ENCODE measurements at regions not wholly inside any gene's neighbourhood (a gene's known extent, or its start where the extent isn't known, plus 50 kb on each side); places are given as distances from the start of the nearest gene placed in this dataset.

DNA sequence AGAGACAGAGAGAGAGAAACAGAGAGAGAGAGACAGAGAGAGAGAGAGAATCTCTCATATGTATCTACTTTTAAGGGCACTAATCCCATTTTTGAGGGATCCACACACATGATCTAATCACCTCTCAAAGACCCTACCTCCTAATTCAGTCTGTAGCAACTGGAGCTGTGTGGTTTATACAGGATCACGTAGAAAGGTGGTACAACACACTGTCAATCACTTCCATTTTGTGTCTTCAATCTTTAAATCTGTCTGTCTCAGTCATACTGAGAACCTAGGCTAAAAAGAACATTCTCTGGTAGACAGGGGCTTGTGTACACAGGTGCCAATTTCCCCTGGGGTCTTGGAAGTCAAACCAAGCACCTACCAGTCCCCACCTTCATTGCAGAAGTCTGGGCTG is 229.9 kb downstream of the TGFB2 start:
- DNase-seq (ENCODE audit: low read depth in 3 of 3), result no peak

DNA sequence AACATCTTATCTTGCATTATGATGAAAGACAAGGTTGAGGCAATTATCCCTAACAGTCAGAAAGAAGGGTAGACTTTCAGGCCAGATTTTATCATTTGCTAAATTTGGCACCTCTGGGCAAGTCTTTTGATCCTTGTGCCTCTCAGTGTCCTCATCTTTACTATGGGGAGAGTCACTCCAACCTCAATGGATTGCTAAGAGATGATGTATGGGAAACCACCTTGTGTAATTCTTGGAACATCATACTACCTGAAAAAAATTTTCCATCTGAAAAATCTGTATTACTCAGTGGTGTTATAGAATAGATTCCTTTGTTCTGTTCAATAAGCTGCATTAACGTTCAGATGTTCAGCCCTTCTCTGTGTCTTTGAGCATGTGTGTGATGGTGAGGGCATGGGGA is 230.7 kb downstream of the TGFB2 start:
- DNase-seq (ENCODE audit: low read depth in 3 of 3), result no peak

DNA sequence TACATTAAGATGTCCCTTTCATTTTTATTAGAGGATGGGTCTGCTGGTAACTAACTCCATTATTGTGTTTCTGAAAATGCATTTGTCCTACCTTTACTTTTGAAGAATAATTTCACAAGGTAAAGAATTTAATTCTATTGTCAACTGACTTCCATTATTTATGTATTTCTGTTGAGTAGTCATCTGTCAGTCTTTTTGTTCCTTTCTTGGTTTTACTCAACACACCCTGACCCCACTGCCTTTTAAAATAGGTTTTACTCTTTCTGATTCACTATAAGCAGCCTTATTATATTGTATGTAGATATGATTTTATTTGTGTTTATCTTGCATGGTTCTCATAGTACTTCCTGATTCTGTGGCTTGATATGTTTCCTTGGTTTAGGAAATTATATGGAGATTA is 237.5 kb downstream of the TGFB2 start:
- no peak for DNase-seq (ENCODE audit: low read depth in 3 of 3)

DNA sequence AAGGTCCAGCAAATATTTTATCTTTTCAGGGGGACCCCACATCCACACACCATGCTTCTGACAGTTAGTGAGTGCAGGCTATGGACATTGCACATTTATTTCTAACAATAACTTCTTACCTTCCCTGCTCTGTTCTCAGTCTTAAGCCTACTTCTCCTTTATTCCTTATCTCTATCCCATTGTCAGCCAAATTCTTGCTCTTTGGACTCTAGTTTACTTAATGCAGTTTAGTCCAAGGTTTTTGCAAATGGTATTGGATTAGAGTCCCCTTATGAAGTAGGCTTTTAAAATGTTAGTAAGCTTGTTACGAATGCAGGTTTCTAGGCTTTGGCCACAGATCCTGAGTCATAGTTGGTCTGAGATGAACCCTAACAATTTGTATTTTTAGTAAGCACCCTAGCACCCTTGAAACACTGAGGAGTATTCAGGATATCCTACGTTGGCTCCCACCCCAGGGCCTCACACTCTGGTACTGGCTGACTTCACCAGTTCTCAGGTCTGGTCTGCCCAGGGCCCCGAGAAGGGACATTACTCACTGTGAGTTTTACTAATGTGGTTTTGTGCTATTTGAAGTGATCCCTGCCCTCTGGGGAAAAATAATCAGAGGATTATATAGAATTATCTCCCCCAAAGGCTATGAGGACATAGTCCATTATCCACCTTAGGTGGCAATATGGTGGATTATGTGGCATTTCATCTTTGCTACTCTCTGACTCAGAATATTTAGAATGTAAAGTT is 239.5 kb downstream of the TGFB2 start:
- no peak for DNase-seq (ENCODE audit: low read depth in 3 of 3)

DNA sequence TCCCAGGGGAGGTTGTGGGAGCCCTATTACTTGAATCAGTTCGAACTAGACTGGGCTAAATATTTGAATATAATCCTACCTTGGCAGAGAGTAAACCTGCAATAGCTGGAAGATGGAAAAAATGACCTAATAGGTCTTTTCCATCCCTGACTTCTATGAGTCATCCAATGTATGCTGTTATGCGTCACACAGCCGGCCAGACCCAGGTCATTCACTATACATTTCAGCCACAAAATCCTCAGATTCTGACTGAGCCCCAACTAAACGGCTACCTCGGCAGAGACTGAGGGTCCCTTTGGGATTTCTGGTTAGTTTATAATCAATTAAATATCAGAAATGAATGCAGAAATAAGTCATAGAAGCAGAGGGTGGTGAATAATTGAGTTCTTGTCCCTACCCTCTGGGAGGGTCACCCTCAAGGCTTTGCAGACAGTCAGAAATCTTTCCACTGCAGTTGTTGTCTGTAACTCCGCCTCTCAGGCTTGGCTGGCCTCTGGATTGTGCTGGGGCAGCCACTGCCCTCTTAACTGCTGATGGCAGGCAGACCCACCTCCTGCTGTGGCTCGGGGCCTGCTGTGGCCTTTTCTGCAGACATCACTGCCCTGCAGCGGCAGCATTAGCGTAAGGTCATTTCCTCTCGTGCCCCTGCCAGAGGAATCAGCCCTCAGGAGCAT is 240.5 kb downstream of the TGFB2 start:
- DNase-seq (ENCODE audit: low read depth in 3 of 3), result no peak

DNA sequence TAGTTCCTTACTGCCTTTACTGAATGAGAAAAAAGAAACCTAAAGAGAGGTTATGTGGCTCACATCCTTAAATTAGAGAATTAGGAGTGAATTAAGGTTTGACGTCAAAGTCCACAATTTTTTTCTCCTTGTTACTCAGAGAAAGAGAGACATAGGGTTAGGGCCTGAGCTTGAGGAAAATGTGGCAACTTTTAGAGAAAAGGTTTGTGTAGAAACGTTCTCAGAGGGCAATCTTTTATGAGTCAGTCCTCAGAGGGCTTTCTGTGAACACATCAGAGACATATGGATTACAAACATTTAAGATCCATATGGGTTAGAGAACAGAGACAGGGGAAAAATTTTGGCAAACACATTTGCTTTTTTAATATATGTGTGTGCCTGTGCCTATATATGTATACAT is 242.8 kb downstream of the TGFB2 start:
- DNase-seq (ENCODE audit: low read depth in 3 of 3), result no peak

DNA sequence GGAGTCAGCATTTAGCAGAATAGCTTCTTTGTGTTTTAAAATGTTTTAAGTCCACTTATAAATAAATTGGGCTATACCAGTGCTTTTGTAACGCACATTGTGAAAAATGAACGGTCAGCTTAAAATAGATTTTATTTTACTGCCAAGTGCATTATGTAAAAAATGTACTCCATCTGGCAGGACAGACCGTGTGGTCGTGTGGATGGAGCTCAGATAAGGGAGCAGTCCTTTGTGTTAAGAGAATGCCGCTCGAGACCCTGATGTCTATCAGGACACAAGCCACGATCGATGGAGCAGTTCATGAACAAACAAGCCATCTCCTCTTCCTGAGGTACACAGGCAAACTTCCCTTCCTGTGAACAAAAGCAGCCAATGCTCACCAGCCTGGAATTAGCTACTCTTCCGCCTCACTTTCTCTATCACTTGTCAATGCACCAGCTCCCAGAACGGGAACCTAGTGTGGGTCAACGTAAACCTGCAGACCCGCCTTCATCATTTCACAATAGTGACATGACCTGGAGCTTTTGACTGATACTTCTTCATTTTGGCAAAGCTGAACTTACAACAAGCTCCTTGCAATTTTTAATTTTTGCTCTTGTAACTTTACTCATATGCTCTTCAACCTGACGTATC is 243.5 kb downstream of the TGFB2 start:
- no peak for DNase-seq (ENCODE audit: low read depth in 3 of 3)

DNA sequence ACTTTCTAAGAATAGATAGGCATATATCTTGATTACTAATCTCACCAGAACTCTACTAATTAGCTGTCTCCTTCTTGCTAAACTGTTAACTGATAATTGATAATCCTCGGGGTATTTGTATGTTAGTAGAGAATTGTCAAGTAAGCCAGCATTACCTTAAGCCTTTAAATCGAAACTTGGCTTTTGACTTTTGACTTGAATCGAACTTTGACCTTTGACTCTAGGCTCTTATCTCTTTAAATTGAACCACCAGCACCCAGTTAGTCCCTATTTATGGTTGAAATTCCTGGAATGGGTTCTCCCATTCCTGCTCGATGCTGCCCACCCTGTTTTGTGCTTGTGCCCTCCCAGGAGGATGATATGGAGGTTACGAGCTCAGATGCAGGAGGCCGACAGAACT is 244.4 kb downstream of the TGFB2 start:
- no peak for DNase-seq (ENCODE audit: low read depth in 3 of 3)

DNA sequence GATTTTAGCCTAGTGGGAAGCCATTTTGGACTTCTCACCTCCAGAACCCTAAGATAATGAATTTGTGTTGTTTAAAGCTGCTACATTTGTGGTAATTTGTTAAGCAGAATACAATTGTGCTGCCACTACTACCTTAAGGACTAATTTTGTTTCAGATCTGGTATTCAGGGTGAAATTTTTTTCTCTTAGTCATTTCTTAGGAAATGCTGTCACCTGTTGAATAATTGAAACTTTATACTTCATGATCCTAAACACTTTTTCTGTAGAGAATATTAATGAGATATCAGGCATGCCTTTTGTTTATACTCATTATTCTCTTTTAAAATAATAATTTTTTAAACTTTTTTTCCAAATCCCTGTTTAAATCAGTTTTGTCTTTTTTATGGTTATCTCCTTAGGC is 246.8 kb downstream of the TGFB2 start:
- no peak for DNase-seq (ENCODE audit: low read depth in 3 of 3)

DNA sequence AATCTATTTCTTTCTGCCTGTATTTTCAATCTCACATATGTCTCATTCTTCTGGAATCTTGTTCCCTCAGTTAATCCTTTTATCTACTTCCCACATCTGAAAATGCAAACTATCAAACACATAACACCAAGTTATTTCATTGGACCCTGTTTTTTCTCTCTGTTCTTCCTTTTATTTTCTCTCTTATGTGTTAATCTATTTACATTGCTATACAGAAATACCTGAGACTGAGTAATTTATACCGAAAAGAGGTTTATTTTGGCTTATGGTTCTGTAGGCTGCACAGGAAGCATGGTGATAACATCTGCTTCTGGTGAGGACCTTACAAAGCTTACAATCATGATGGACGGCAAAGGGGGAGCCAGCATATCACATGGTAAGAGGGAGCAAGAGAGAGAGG is 247.6 kb downstream of the TGFB2 start:
- DNase-seq (ENCODE audit: low read depth in 3 of 3), result no peak

DNA sequence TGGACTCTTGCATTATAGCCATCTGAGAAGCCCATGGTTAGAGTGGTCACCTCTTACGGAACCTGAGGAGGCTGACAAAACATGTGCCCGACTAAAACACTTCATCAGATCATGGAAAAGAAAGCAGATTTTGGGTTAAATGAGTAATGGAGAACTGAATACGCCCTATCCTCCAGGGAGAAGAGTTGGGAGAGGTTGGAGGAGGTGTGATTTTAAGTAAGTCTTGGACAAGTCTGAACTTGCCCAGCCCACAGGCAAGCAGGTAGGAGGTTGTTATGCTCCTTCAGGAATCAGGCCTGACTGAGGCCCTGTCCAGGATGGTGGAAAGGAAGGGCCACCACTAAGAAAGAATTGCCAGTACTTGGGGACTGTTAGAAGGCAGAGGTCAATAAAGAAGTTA is 255.8 kb downstream of the TGFB2 start:
- no peak for DNase-seq (ENCODE audit: low read depth in 3 of 3)

DNA sequence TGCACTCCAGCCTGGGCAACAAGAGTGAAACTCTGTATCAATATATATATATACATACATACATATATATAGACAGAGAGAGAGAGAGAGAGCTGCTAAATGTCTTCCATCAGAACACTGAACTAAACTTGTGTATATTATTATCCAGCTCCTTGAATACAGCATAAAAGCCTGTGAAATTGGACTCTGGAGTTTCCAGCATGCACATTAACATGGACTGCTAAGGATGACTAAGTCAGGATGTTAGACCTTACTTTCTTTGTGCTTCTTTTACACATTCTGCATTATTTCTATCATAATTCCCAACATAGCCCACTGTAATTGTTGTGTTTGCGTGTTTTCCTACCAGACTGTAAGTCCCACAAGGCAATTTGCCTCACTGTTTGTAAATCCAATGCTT is 259.1 kb downstream of the TGFB2 start:
- DNase-seq (ENCODE audit: low read depth in 3 of 3), result no peak

DNA sequence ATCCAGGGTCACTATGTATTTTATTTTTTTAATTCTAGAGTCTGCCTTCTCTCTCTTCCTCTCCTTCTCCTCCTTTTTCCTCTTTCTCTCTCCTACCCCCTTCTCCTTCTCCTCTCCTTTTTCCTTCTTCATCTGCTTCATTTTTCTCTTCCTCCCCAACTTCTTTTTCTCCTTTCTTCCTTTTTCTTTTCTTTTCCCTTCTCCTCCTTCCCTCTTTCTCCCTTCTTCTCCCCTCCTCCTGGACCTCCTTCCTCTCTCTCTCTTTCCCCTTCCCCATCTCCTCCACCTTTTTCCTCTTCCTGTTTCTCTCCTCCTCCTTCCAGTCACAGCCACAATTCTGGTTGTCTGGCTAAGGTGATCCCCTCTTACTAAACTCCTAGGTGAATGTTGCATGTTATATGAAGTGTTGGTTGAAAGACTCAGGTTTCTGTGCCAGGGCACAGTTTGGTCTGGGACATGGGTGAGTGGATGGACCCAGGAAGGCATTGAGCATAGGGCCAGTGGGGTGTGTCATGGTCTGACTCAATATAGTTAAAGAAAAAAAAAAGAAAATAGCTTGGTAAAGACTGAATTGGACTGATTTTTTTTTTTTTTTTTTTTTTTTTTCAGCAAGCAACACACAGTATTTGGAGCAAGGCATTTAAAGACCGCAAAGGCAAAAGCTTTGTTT is 266.9 kb downstream of the TGFB2 start:
- DNase-seq (ENCODE audit: low read depth in 3 of 3), result no peak

DNA sequence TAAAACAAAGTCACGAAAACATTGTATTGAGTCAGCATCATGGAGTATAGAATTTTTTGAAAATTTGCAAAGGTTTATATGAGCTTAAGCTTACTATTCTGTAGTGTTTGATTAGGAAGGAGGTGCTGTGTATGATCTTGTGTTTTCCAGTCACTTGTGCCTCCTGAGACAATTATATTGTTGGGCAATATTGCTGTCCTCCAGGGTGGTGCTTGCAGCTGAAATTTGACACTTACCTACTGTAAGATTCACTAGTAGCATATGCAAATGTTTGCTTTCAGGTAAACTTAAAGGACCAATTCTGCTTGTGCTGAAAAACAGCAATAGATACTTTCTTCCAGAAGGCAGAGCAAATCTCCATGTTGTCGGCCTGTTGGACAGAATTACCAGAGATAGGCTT is 268.0 kb downstream of the TGFB2 start:
- no peak for DNase-seq (ENCODE audit: low read depth in 3 of 3)

DNA sequence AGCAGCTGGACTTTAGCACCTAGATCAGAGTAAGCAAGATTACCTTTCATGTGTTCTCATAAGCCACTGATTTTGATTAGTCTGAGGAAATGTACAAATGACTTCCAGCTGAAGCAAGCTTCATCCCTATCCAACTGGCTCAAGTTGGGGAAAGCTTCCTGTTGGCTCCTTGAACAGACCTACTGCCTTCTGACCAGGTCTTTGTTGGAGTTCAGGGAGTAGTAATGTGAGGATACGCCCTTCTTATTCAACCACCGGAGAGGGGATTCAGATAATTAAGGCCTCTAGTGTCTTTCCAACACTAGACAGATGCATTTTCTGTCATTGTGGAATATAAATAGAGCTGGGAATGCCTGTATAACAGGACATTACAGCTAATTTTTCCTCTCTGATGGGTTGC is 268.9 kb downstream of the TGFB2 start:
- DNase-seq (ENCODE audit: low read depth in 3 of 3), result no peak

DNA sequence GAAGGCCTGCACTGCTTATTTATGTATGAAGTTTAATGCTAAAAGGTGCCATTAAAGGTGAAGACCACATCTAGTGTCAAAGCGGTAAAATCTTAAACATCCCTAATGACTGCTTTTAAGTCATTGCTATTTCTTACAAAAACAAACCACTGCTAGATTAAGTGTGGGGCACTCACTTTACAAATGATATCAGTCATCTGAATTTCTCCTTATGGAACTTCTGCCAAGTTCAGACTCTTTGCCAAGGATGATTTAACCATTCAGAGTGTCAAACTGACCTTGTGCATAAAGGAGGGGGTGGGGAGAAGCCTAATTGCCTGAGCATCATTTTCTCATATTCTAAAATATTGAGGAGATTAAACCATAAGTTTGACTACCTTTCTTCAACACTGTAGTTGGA is 271.5 kb downstream of the TGFB2 start:
- DNase-seq (ENCODE audit: low read depth in 3 of 3), result no peak

DNA sequence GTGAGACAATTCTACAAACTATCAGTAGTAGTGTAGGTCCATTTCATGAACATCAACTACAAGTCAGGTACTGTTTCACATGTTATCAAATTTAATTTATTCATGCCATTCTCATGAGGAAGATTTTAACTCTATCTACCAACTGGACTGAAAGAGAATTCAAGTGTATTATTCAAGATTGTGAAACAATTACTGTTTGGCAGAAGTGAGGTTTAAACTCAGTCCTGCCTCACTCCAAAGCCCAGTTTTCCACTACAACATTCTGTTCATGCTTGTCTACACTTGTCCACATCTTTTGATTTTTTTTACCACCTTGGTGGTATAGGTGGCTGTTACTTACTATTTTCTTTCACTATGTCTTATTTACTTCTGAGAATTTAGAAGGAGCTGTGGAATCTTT is 272.9 kb downstream of the TGFB2 start:
- no peak for DNase-seq (ENCODE audit: low read depth in 3 of 3)

DNA sequence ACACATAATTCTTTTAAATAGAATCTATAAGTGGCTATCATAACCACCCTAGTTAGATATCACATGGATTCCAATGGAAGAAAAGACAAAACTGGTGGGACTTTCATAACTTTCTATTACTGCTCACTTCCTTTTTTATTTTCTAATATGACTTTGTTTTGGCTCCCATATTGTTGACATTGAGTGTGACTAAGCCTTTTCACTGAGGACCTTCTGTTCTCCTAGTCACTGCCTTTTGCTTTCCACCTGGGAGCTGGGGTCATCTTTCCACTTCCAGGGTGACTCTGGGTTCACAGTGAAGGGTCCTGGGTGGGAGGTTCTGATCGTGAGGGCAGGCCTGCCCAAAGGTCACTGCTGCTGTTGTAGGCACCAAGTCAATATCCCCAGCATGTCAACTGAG is 275.8 kb downstream of the TGFB2 start:
- no peak for DNase-seq (ENCODE audit: low read depth in 3 of 3)

DNA sequence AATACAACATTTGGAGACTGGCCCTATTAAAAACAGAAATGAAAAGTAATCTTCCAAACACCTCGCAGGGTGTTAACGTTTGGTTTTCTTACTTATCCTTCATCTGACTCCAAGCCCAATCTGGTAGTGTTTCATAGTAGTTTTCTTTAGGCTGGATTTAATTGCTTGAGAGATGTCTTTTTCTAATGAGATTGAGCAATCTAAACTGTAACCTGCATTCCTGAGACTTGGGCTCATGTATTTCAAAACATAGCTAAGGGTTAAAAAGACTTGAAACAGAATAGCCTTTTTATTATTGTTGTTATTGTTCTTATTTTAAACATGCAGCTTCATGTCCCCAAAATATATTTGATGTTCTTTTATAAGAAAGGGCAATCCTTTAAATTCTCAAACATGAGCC is 278.9 kb downstream of the TGFB2 start:
- DNase-seq (ENCODE audit: low read depth in 3 of 3), result no peak

DNA sequence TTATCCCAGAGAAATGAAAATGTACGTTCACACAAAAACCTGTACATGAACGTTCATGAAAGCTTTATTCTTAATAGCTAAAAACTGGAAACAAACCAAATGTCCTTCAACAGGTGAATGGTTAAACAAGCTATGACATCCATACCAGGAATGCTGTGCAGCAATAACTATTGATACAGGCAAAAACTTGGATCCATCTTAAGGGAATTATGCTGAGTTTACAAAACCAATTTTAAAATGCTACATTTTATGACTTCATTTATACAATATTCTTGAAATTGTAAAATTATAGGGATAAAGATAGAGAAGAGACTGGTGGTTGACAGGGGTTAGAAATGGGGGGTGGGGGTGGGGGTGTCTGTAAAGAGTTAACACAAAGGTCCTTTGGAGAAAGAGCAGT is 280.3 kb downstream of the TGFB2 start:
- DNase-seq (ENCODE audit: low read depth in 3 of 3), result no peak

DNA sequence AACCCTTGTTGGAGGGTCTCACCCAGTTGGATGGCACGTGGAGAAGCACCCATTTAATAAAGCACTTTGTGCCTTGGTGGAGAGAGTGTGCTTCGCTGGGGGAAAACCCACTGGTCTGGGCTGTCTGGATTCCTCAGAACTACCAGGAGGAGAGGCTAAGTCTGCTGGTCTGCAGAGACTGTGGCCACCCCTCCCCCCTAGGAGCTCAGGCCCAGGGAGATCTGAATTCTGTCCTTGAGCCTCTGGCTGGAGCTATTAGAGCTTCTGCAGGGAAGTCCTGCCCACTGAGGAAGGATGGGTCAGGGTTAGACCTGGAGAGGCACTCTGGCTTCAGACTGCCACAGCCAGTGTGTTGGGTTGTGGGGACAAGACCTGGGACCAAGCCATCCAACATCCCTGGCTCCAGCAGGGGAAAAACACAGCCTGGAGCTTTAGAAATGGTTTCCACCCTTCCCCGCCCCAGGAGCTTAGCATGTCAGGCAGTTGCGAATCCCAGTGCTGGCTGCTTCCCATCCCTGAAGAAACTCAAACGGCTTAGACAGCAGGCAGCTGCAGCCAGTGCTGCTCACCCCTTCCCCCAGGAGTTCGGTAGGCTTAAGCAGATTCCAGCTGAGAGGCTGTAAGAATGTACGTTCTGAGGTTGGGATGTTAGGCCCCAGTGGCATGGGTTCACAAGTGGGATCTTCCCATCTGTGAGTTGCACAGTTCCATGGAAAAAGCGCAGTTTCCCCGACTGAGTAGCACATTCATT is 288.3 kb downstream of the TGFB2 start:
- no peak for DNase-seq (ENCODE audit: low read depth in 3 of 3)

DNA sequence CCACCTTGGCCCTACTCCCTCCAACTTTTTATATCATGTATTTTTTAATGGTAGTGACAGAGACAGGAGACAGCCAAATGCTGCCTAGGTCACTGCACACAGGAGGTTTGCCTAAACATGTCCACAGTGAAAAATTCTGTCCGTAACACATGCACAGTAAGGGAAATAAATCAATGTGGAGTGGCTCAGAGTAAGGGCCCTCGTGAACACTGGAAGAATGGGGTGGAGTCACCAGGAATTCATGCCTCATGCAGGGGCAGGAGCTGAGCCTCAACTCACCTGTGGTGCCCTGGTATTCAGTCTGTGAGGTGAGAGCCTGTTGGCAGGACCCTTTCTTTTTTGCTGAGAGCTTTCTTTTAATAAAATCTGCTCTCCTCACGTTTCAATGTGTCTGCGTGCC is 289.1 kb downstream of the TGFB2 start:
- DNase-seq (ENCODE audit: low read depth in 3 of 3), result no peak

All from stimulated activated CD4-positive, alpha-beta T cell treated with anti-CD3 and anti-CD28 coated beads, TNF-alpha, amount 100 ng/mL, for 4 hours (primary cell).